Embryonic facial prominence (tissue), 1 donor: ENCODE measurements at regions not wholly inside any gene's neighbourhood (a gene's known extent, or its start where the extent isn't known, plus 50 kb on each side); places are given as distances from the start of the nearest gene placed in this dataset.
A peak's percentile ranks its signal among the peaks of the same experiment; 100 is the strongest.

Source experiments
- DNase-seq: peaks from one replicate; pipeline ENCODE4 v3.0.0-alpha.2; 2016; ENCODE audit errors: extremely low spot score

GRCh38 chr12:24605466-24605865, 343.4 kb downstream of the BCAT1 start:
- DNase-seq = no peak

GRCh38 chr12:24603371-24603770, 345.5 kb downstream of the BCAT1 start:
- DNase-seq = no peak

- DNase-seq = no peak
Measured at GRCh38 chr12:24600996-24601395, 347.9 kb downstream of the BCAT1 start.

- DNase-seq = no peak
Measured at GRCh38 chr12:24600551-24600950, 348.4 kb downstream of the BCAT1 start.

GRCh38 chr12:24599736-24600135, 349.2 kb downstream of the BCAT1 start:
- no peak for DNase-seq

- no peak for DNase-seq
Measured at GRCh38 chr12:24597580-24597979, 351.3 kb downstream of the BCAT1 start.

- peak; percentile 40 for DNase-seq
Measured at GRCh38 chr12:24596768-24597388, 352.0 kb downstream of the BCAT1 start.

GRCh38 chr12:24595652-24596235, 353.2 kb downstream of the BCAT1 start:
- DNase-seq = no peak

GRCh38 chr12:24591715-24592440, 357.0 kb downstream of the BCAT1 start:
- no peak for DNase-seq

- DNase-seq = no peak
Measured at GRCh38 chr12:24591079-24591626, 357.7 kb downstream of the BCAT1 start.

- no peak for DNase-seq
Measured at GRCh38 chr12:24586293-24586692, 362.6 kb downstream of the BCAT1 start.

- no peak for DNase-seq
Measured at GRCh38 chr12:24584032-24584675, 364.7 kb downstream of the BCAT1 start.

GRCh38 chr12:24582954-24583601, 365.8 kb downstream of the BCAT1 start:
- no peak for DNase-seq

- no peak for DNase-seq
Measured at GRCh38 chr12:24574538-24574937, 374.4 kb downstream of the BCAT1 start.

- no peak for DNase-seq
Measured at GRCh38 chr12:24573621-24574020, 375.3 kb downstream of the BCAT1 start.

GRCh38 chr12:24565300-24565699, 383.6 kb downstream of the BCAT1 start:
- peak; percentile 25 for DNase-seq

- DNase-seq = no peak
Measured at GRCh38 chr12:24562771-24563431, 386.0 kb downstream of the BCAT1 start.

GRCh38 chr12:24561882-24562770, 386.8 kb downstream of the BCAT1 start:
- DNase-seq = peak; percentile 75

GRCh38 chr12:24561411-24561871, 387.5 kb downstream of the BCAT1 start:
- no peak for DNase-seq

- DNase-seq = no peak
Measured at GRCh38 chr12:24560831-24561271, 388.1 kb downstream of the BCAT1 start.
